HG03571 (cell line): ENCODE measurements at regions not wholly inside any gene's neighbourhood (a gene's known extent, or its start where the extent isn't known, plus 50 kb on each side); places are given as distances from the start of the nearest gene placed in this dataset.

ENCODE experiments used
- ATAC-seq: cut with Tn5 transposase; IDR thresholded peaks from one replicate; pipeline ENCODE4 v1.9.1; 2021; ENCODE audit not compliant: unreplicated experiment

GRCh38 chr5:97542469-97542868, 359.4 kb upstream of the RIOK2 start:
- ATAC-seq: no peak

DNA sequence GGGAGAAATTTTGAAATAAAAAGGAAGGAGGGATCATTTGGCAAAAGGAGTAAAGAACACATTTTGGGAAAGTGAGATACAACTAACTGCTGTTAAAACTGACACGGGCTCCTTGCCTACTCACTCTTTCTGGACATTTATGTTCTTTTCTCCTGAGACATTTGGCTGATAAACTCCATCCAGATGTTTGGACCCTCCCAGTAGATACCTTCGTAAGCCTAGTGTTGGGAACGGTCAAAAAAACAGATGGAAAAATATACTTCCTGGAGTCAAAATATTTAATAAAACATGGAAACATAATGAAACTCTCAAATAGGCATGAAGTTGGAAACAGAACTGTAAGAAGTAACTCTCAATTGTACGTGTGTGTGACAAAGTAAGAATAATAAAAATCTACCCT, 360.1 kb upstream of the RIOK2 start:
- ATAC-seq: no peak

- no peak for ATAC-seq
Observed at GRCh38 chr5:97544240-97544639, 361.2 kb upstream of the RIOK2 start.

- ATAC-seq: no peak
Observed at GRCh38 chr5:97544678-97545077, 361.6 kb upstream of the RIOK2 start.

- no peak for ATAC-seq
Observed at GRCh38 chr5:97545446-97545845, 362.4 kb upstream of the RIOK2 start.

GRCh38 chr5:97545886-97546535, 363.0 kb upstream of the RIOK2 start:
- ATAC-seq: no peak

DNA sequence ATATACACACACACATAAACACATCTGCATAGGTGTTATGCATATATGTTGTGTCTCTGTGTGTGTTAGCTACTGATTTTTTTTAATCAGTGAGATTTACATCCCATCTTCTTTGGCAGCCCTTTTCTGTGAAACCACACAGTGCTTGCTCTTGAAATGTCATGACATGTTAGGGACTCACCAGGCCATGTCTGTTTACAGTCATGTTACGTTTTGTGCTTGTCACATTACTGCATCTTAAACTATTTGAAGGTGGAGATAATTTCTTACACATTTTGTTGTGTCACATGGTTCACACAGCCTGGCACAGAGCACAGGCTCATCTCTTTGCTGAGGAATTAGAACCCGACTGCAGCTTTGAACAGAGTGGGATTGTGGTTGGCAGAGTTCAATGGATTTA, 364.4 kb upstream of the RIOK2 start:
- ATAC-seq: no peak

GRCh38 chr5:97547999-97548738, 365.1 kb upstream of the RIOK2 start:
- peak; percentile 67 for ATAC-seq

DNA sequence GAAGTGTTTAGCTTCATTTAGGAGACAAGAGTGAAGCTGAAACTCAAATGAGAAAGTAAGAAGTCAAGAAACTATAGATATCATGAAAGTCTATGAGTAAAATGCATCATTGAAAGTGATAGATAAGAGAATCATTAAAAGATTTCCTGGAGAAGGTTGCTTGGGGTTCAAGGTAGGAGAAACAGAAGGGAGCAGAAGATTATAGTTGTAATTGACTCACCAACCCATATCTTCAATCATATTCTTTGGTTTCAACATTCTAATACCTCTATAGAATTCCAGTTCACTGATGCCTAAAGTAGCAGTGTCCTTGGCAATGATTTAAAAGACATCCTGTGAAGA, 365.7 kb upstream of the RIOK2 start:
- ATAC-seq: no peak

DNA sequence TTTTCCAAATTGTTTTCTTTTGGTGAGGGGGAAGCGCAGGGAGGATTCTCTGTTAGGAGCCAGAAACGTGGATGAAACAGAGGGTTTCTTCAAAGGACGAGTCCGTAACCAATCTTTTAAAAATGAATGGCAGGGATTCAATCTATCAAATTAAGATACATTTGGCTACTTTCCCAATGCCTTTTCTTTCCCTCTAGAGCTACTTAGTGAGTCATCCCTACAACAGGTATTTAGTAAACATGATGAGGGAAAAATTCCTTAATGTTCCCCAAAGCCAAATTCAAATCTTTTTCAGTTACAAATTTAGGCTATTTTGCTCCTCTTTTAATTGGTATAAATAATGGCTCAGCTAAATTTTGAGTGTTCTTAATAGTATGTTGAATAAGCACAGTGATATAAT, 366.4 kb upstream of the RIOK2 start:
- ATAC-seq: no peak

GRCh38 chr5:97550164-97550563, 367.1 kb upstream of the RIOK2 start:
- no peak for ATAC-seq

- no peak for ATAC-seq
Observed at GRCh38 chr5:97550818-97551217, 367.8 kb upstream of the RIOK2 start.

DNA sequence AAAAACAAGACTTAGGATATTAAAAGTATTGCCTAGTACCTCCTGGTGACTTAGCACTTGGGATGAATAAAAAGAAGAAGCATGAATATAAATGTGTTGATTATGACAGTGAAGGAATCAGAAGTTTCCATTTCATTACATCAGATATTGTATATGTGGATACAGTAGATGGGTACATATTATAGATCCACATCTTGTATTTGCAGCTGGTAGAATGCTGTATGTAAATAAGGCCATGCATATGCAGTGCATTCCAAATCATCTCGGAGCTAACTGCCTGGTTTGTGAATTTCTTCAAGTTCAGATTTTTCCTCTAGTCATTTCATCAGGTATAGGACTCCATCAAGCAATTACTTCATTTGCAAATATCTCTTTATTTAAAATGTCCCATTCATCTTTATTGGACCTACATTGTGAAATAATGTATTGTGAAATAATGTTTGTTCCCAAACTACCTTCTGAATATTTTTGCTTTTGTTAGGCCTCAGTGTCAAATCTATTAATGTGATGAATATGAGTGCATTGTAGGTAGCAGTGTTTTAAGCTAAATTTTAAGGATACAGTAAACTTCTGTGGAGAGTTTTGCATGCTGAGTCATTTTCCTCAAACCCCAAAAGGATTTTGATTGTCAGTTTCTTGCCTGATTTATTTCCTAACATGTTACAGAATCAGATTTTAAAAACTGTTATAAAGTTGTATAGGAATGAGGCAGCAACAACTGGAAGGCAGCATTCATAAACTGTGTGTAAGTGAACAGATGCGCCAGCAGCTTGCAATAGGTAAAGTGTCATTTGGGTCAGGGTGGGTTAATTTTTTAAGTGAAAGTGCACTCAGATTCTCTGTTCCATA, 370.8 kb upstream of the RIOK2 start:
- ATAC-seq: no peak

DNA sequence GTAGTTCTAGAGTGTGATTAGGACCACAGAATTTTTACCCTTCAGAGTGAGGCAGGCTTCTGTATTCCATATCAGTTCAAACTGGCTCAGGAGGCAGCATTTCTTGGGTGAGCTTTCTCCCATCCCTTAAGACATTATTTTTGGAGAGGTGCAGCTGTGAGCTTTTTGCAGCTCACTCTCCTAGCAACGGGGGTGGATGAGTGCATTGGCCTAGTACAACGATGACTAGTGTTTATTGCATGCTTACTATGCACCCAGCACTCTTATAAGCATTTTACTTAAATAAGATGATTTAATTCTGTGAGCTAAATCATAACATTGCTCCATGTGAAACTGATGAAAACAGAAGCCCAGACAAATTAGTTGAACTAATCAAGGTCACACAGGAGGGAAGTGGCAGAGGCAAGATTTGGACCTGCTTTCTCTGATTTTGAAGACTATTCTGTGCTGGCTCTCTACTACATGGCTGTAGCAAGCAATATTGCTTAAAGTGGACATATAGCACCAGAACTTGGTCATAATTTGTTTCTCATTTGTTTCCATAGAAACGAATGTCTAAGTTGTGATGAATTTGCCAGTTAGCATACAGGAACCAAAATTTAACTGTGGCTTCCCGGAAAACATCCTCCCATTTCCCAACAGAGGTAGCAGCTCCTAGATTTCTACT, 372.1 kb upstream of the RIOK2 start:
- no peak for ATAC-seq

- ATAC-seq: no peak
Observed at GRCh38 chr5:97555644-97555981, 372.6 kb upstream of the RIOK2 start.

DNA sequence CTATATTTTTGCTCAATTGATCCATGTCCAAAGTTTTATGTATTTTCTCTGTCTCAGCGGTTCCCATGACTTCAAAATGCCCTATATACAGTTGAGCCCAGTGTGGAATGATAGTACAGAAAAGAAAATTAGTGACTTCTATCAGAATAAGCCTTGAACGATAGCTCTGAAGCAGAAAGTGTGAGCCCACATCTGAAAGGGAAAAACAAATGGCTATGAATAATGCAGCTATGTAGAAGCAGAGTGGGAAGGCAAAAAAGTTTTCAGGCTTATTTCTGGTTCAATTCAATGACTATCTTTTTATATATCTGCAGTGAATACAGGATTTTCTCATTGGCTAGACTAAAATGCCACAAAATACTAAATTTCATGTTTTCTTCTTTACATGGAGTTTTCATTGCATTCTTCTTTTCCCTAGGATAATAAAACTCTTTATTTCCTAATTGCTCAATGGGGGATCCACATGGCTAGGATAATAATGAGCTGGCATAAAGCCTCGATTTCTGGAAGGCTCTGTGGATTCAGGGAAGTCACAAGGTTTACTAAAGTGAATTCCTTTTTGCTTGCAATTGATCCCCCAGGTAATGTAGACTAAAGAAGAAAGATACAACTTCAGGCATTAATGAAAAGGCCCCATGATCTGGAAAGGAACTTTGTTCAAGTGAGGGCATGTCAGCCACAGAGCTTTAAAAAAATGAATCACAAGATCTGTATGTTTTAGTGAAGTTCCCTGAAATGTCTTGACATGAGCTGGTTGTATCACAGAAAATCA, 377.0 kb upstream of the RIOK2 start:
- ATAC-seq: no peak

- ATAC-seq: no peak
Observed at GRCh38 chr5:97560599-97560993, 377.5 kb upstream of the RIOK2 start.

DNA sequence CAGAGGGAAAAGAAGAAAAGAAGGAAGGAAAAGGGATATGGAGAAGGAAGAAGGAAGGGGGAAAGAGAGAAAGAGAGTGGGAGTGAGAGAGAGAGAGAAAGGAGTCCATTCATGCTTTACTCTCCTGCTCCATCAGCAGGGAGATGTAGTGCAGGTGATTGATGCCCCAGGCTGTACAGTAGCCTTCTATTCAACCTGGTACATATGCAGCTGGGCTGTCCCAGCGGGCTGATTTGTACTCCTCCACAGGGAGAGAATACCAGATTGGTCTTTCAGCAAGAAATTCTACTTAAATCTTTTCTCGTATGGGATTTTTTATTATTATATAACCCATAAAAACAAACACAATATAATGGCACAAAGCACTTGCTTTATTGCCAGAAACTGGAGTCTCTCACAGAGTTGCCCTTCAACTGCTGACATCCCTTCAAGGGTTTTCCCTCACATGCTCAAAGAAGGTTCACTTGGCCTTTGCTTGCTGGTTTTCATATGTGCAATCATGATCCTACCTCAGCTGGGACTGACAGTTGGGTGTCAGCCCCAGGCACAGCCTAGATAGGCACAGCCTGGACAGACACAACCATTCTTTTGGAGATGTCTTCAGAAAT, 380.1 kb upstream of the RIOK2 start:
- ATAC-seq: no peak

DNA sequence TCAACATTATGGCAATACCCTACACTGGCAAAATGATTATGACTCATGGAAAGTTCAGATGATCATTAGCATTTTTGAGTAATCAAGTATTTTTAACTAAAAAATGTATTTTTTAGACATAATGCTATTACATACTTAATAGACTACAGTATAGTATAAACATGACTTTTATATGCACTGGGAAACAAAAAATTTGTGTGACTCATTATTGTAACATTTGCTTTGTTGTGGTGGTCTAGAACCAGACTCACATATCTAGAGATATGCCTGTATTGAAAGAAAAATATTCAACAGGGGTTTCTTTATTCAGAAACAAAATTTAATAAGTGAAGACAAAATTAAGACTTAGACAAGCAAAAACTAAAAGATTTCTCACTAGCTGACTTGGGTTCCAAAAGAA, 385.3 kb upstream of the RIOK2 start:
- no peak for ATAC-seq

GRCh38 chr5:97570242-97570641, 387.2 kb upstream of the RIOK2 start:
- ATAC-seq: no peak
